GM18867 (cell line): ENCODE measurements at regions not wholly inside any gene's neighbourhood (a gene's known extent, or its start where the extent isn't known, plus 50 kb on each side); places are given as distances from the start of the nearest gene placed in this dataset.
"Not testable (repeated sequence)": the region's sequence is repeated elsewhere in the genome, so short reads cannot be mapped to it uniquely, and the experiment has no call there.

Experiments used
- ATAC-seq: cut with Tn5 transposase; IDR thresholded peaks from one replicate; pipeline ENCODE4 v1.9.1; 2021; ENCODE audit warnings: mild to moderate bottlenecking, moderate library complexity; ENCODE audit not compliant: unreplicated experiment

DNA sequence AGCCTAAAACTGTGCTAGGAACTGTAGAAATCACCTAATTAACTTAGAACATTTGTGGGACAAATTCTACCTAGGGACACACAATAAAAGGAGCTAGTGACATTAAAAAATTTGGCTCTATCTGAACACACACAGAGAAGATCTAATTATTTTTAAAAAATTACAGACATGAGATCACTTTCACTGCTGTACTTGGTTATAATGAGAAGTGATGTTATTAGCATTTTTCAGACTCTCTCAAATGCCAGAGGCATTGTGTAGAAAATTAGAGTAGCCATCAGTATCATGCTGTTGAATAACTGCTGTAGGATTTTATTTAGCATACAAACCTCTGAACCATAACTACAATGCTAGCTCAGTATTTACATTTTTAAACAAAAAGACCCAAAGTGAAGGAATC, 109.1 kb upstream of the ANK2 start:
- ATAC-seq = no peak

DNA sequence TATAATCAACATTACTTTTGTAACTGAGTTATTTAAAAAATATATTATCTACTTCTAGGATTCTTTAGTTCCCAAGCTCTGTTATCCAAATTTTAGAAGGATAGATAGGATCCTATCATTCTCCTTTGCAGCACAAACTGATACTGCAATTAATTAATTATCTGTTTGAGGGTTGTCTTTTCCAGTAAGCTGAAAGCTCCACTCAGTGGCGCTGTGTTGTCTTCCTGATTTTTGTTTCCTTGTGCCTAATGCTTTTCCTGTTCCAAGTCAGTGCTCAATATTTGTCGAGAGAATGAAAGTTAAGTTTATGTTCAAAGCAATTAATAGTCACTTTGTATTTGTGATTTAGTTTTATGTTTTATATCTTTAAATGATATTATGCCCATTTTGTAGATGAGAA, 107.4 kb upstream of the ANK2 start:
- ATAC-seq = no peak

DNA sequence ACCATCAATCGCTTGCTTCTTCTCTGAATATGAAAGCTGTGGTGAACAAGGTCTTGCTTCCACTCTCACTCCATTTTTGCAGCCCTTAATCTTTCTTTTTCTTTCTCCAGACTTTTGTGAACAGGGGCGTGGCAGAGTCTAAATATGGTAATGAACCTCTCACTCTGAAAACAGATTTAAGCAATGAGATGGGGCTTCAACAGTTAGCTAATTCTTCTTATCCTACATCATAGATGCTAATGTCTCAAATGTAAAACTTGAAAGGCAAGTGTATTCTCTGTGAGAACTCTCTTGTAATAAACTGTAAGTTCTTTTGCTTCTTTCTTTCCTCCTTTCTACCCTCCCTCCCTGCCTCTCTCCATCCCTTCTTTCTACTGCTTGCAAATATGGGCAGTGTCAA, 106.5 kb upstream of the ANK2 start:
- no peak for ATAC-seq

DNA sequence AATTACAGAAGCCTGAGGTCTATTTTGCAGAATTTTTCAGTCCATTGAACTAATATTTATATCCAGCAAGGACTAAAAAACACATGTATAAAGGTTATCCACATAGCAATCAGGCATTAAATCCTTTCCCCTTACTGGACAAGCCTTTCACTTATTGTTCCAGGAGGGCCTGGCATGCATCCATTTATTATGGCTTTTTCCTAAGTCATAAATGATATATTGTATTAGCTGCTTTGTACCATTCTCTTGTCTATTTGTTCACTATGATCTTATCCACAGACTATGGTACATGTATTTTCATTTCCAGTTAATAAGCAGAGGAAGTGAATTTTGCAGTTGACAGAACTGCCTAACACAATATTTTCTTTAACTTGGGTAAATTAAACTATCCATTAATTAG, 105.4 kb upstream of the ANK2 start:
- ATAC-seq = no peak

DNA sequence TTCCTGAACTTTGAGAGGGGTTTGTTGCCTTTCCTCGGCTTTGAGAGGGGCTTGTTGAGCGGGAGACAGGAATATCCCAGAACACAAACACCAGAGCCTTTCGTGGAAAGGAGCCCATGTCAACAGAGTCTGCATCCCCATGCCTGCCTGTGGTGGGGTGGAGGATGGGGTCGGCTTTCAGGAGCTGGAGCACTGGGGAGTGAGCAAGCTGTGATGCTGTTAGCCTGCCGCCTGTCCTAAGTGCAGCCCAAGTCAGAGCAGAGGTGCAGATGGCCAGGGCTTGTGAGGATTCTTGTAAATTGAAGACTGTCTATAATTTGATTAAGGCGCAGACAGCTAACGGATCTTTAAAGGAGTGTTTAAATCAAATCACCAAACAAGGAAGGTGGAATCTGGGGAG, 103.3 kb upstream of the ANK2 start:
- ATAC-seq = no peak

DNA sequence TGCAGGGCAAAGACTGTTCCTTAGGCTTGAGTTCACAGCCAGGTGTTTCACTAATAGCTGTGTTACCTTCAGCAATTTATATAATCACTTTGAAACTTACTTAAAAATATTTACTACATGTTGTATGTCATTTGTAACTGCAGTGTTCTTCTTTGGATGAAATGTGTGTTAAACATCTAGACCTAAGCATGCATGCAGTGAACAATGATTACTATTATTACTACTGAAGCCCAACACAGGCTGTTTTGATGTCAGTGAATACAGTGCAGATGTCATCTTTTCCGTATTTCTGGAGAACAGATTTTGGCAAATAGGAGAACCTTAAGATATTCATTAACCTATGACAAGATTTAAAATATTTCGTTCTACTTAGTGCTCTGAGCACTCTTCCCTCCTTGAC, 101.8 kb upstream of the ANK2 start:
- ATAC-seq = no peak

DNA sequence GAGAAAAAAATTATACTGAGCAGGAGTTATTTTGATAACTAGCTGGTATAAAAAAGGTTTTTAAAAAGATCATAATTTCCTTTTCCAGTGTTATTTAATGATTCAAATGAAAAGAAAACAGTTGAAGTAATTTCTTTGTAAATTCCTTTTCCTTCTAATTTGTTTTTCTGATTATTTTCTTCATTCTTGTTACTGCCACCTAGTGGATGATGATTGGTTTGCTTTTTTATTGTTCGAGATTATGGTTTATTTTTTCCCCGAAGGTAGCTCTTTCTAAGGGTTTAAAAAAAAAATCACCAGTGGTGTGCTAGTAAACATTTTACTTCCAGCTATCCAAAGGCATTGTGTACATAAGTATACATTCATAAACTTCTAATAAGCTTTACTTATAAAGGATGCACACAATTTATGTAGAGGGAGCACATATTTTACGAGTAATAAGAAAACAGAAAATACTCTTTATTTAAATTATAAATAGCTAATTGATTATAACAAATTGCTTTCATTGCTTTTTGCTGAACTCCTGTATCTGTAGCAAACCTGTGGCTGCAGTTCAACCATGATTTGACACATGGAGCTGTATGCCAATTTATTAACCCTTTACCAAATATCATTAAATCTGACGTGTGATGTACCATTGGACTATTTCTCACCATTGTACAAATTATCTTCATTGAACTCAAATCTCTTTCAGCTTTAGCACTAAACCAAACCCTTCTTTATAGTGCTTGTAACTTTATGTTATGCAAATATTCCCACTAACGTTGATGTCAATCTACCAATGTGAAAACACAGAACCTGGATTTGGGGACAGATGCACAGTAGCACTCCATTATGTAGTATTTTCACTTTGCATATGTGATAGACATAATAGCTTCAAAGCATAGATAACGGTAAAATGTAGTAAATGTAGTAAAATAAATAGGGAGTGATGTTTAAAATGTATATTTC, 97.8 kb upstream of the ANK2 start:
- ATAC-seq = no peak

DNA sequence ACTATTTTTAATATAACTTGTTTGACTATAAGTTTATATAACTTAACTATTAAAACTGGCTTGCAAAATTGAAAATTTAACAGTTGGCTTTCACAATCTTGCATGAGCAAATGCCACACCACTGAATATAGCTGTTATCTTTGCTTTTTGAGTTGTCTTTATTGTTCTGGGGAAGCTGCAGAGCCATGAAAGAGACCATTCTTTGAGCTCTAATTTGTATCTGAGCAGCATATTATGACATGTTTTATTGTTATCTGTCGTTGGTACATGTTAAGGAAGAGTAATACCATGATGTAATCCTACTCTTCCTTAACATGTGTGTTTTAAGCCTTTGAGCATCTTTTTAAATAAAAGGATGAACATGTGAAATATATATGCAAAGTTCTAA, 97.1 kb upstream of the ANK2 start:
- no peak for ATAC-seq

DNA sequence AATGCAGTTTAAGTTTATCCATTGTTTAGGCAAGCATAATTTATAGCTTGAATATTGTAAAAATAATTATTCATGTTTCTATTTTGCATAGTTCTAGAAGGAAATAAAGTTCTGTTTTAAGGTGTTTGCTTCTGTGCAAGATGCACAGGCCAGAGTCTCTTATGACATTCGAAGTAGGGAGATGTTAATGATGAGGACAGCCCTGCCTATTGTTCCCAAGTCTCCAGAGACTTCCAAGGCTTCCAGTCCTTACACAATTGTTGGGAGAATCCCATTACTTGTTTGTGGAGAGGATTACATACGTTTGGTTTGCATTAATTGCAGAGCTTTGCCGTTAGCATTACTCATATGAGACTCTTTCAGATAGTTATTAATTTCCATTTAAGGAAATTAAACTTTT, 96.2 kb upstream of the ANK2 start:
- ATAC-seq = no peak

DNA sequence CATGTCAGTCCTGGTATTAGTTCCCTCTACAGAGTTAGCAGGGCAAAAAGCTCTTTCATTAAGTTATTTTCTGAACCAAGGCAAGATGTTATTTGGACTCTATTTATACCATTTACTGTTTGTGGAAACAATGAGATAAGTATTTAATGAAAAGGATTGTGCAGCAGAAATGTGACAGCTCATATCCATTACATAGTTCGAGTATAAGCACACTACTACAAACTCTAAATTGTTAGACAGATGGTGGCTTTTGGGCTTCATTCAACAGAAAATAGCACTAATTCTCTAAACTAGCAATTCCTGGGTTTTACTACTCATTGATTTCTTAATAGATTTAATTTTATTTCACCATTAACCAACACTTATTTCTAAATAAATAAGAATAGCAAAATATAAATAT, 95.2 kb upstream of the ANK2 start:
- ATAC-seq = no peak

DNA sequence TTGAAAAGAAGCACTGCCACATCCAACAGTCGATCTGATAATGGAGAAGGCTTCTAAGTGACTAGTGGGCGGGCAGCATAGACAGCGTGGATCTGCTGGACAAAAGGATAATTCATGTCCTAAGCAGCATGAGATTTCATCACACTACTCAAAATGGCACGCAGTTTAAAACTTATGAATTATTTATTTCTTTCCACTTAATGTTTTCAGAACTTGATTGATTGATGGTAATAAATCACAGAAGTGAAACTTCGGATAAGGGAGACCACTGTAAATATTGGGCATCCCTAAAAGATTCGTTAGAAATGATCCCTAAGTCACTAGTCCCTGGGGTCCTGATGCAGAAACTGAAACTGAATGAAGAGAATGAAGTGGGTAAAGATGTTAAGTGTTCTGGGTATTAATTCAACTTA, 93.0 kb upstream of the ANK2 start:
- ATAC-seq = no peak

DNA sequence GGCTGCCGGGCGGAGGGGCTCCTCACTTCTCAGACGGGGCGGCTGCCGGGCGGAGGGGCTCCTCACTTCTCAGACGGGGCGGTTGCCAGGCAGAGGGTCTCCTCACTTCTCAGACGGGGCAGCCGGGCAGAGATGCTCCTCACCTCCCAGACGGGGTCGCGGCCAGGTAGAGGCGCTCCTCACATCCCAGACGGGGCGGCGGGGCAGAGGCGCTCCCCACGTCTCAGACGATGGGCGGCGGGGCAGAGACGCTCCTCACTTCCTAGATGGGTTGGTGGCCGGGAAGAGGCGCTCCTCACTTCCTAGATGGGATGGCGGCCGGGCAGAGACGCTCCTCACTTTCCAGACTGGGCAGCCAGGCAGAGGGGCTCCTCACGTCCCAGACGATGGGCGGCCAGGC, 91.7 kb upstream of the ANK2 start:
- not testable (repeated sequence) for ATAC-seq

DNA sequence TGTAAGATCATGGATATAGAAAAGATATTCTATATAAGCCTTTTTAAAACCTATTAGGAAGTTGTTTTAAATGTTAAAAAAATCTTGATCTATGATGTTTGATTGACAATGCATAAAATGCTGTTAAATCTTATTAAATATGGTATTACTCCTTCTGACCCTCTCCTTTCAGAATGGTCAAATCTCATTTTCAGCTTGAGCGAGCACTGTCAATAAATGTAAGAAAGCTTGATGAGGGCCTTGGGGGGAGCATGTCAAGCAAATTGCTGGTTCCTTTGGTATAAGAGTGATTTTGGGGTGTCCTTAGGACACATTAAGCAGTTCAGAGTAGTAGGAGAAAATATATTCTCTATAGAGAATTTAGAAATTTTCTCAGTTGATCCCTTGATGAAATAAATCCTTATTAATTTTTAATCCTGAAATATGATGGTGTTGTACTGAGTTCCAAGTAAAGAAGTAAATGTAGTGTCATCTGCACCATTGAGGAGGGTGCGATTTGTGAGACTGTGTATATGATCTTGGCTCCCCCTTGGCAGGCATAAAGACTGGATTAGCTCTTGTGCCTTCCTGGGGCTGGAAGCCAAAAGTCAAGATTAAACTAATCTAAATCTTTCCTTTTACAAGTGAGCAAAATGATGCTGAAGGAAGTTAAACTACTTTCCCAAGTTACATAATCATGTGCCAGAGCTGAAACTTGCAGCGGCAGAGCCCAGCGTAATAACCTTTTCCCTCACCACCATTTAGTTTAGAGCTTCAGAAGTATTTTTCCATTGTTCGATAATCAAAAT, 82.6 kb upstream of the ANK2 start:
- no peak for ATAC-seq

DNA sequence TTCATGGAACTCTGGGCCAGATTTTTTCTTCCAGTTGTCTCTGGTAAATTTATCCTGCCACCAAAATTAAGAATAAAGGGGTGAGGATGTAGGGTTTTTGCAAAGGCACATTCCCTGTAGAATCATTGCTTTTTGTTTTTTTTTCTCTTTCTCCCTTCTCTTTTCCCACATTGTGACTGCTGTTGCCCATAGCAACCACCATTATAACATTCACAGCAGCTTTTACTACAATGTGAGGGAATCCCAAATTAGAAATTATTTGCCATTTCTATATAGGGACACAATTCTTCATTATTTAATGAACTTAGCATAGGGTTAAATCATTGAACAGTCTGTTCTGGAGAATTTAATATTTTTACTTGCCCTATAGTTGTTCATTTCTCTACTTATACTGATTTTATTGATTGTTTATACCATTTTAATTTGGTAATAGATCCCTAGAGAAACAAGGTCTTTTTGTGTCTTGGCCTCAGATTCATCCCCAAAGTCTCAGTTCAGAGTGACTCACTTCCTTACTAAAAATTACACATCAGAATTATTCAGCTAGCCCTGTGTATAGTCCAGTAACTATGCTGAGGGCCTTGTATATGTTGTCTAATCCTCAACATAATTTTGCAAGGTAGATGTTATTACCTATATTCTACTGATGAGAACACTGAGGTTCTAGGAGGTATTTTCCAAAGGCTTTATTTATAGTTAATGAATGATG, 80.8 kb upstream of the ANK2 start:
- ATAC-seq = no peak

DNA sequence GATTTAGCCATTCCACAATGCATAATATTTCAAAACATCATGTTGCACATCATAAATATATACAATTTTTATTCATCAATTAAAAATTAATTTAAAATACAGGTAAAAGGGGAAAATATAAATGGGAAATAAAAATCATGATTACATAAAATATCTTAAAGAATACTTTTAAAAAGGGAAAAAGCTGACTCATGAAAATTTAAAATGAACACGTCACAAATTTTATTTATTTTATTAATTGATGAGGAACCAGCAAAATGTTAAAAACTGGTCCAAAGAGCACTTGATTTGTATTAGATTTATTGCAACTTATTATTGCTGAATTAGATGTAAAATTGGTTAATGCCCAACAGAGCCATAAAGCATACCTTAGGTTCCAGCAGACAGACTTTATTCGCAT, 78.5 kb upstream of the ANK2 start:
- no peak for ATAC-seq

DNA sequence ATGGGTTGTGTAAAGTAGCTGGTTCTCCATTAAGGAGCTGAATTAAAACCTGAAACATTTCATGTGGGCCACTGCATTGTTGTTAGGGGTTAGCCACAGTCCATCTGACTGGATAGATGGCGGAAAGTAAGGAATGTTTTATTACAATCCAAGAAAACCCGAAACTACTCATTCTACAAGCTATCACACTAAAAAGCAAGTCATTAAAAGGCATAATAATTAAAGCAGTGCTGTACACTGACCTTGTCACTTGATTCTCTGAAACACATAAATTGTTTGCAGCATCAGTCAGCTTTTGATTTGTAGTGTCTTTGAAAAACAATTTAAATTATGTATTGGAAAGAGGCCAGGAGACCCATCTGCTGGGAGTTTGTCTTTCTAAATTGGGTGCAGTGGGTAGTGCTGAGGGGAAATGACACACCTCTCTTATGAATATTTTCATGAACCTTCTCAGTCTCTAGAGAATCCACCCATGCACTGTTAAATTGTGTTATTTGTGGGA, 75.7 kb upstream of the ANK2 start:
- ATAC-seq = no peak

DNA sequence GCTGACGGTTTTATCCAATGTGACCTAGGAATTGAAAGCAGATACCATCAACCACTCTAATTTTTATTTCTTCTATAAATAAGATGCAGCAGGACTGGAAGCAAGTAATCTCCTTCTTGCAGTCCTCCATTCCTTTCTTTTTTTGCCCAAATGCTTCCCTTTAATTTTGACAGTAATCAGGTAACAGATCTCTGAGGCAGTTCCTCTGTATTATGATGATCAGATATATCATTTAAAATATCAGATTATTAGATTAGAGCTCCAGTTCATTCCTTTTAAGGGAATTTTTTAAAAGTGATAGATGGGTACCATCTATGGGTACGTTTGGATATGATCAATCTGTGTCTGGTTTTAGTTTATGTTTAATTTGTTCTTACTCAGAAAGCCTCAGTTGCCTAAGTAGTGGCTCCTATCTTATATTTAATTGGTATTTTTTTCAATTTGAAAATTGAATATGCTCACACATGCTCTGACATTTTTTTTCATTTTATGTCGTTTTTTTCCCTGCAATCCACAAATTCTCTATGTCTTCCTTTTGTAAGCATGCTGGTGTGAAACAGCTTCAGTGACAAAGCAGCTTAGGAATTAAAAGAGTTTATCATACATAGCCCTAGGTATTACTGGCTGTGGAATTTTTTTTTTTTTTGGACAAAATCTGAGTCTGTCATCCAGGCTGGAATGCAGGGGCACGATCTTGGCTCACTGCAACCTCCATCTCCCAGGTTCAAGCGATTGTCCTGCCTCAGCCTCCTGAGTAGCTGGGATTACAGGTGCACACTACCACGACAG, 73.7 kb upstream of the ANK2 start:
- ATAC-seq = no peak

DNA sequence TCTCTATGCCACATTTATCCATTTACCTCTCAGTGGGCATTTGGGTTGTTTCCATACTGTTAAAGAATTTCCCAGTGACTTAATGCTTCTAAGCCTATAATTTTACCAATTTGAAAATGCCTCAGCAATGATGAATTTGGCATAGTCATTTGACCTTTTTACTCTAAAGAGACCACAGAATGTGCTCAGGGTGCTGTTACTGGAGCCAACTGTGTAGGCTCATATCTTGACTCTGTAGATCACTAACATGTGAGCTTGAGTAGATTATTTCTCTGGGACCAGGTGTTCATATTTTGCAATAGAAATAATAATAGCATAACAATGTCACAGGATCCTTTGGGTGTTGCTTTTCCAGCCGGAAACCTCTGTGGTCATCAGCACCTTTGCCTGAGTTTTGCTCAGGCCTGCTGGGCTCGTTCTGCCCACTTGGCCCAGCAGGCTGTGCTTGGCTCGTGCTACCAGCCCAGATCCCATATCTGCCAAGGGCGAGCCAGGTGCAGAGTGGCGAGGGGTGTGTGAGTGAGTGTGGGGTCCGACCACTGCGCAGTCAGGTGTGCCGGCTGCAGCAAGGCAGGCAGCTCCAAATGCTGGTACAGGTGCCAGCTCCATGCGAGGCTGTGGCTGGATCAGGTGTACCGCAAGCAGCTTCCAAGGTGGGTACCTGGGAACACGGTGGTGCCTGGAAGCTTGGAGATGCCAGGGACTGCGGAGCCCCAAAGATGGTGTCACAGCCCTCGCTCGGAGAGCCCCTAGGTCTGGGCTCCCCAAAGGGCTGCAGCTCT, 70.6 kb upstream of the ANK2 start:
- no peak for ATAC-seq

DNA sequence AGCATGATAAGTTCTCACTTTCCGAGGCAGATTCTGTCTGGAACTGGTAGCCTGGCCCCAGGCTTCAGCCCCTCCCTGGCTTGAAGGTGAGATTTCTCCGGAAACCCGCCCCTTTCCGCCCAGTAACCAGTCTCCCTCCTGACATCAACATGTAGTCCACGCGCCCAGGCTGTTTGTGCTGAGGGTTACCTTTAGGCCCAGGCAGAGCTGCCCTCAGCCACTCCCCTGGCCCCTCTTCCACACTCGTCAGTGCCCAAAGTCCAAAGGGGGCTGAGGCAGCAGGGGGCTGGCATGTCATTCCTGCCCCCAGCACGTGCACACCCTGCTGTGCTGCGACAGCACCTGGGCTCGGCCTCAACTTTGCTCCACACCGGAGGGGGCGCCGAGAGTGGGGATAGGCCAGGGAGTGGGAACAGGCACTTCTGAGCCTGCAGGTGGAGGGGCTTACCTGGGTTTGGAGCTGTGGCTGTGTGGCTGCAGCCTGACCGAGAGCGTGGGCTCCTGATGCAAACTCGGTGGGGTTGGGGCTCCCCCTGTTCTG, 69.5 kb upstream of the ANK2 start:
- ATAC-seq = no peak

DNA sequence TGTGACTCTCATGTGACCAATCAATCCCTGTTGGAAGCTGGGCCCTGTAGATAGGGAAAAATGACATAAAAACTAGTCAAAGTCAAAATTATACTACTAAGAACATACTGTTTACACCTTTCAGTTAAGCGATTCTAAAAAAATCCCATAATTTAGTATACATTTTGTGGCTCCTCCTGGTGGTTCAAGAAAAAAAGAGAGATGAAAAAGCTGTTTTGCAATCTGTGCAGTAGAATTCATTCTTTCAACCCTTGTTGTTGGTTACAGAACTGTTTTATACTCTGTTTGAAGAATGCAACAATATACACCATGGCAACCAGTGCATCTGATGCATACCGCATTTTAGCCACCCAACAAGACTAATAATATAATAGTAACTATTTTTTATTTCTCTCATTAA, 66.8 kb upstream of the ANK2 start:
- ATAC-seq = no peak
